BLaER1 (cell line): ENCODE measurements at regions not wholly inside any gene's neighbourhood (a gene's known extent, or its start where the extent isn't known, plus 50 kb on each side); places are given as distances from the start of the nearest gene placed in this dataset.

ENCODE experiments used
- H3K27ac ChIP-seq: shearing (Covaris generic); formaldehyde crosslinking; 2 replicates; pipeline ENCODE4 v1.8.1; 2022
- H3K27me3 ChIP-seq: shearing (Covaris generic); formaldehyde crosslinking; 2 replicates; pipeline ENCODE4 v1.8.1; 2022
- H3K36me3 ChIP-seq: shearing (Covaris generic); formaldehyde crosslinking; 2 replicates; pipeline ENCODE4 v1.8.1; 2022
- H3K4me1 ChIP-seq: shearing (Covaris generic); formaldehyde crosslinking; 2 replicates; pipeline ENCODE4 v1.8.1; 2022
- H3K4me2 ChIP-seq: shearing (Covaris generic); formaldehyde crosslinking; 2 replicates; pipeline ENCODE4 v1.8.1; 2022
- H3K4me3 ChIP-seq: shearing (Covaris generic); formaldehyde crosslinking; 2 replicates; pipeline ENCODE4 v1.8.1; 2022
- H3K9ac ChIP-seq: shearing (Covaris generic); formaldehyde crosslinking; 2 replicates; pipeline ENCODE4 v1.8.1; 2022
- H3K9me3 ChIP-seq: shearing (Covaris generic); formaldehyde crosslinking; 2 replicates; pipeline ENCODE4 v1.8.1; 2022
- H4K20me1 ChIP-seq: shearing (Covaris generic); formaldehyde crosslinking; 2 replicates; pipeline ENCODE4 v1.8.1; 2022
- Cebpa-rat ChIP-seq: shearing (Covaris generic); IDR thresholded peaks from 2 replicates; pipeline ENCODE4 v1.8.1; 2022

DNA sequence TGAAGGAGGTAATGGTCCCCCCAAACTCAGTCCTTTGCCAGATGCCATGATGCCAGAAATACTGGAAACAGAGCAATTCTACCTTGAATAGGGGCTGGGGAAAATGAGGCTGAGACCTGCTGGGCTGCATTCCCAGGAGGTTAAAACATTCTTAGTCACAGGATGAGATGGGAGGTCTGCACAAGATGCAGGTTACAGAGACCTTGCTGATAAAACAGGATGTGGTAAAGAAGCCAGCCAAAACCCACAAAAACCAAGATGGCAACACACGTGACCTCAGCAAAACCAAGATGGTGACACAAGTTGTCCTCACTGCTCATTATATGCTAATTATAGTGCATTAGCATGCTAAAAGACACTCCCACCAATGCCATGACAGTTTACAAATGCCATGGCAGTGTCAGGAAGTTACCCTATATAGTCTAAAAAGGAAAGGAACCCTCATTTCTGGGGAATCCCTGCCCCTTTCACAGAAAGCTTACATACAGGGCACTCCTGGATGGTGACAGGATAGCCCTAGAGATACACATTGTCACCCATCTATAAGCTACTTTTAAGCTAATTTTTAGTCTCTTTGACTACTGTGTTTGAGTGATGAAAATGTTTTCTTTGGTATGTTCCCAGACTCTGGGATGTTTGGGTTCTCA is 979.7 kb downstream of the TBC1D32 start:
- Histone ChIP-seq H3K9me3 (peaks cover 25% of the 10 kb centered on the region), H3K9ac (no peak overlapping the region), H3K4me1 (peaks cover 10% of the 10 kb centered on the region), H3K4me3 (no peak overlapping the region), H3K27me3 (no peaks in the 10 kb centered on the region), H4K20me1 (no peaks in the 10 kb centered on the region), H3K4me2 (no peak overlapping the region; the same call in 1 of the 2 replicates), H3K36me3 (no peaks in the 10 kb centered on the region), H3K27ac (no peak overlapping the region)
- no peak for TF ChIP-seq Cebpa-rat

DNA sequence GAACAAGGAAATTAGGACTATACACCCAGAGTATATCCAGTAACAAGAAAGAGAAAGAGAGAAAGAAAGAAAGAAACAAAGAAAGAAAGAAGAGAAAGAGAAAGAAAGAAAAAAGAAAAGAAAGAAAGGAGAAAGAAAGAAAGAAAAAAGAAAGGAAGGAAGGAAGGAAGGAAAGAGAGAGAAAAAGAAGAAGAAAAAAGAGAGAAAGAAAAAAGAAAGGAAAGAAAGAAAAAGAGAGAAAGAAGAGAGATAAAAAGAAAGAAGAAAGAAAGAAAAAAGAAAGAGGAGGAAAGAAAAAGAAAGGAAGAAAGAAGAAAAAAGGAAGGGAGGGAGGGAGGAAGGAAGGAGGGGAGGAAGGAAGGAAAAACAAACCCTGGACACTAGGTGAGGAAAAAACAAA is 981.8 kb downstream of the TBC1D32 start:
- H3K4me1 ChIP-seq, result peaks cover 10% of the 10 kb centered on the region
- no peaks in the 10 kb centered on the region for H3K27me3 ChIP-seq
- TF ChIP-seq Cebpa-rat, result no peak
- peaks cover 5% of the 10 kb centered on the region; the same call in 1 of the 2 replicates for H3K9me3 ChIP-seq
- no peaks in the 10 kb centered on the region for H3K36me3 ChIP-seq
- no peaks in the 10 kb centered on the region for H4K20me1 ChIP-seq
- H3K4me3 ChIP-seq, result no peak overlapping the region
- H3K4me2 ChIP-seq, result no peak overlapping the region
- no peak overlapping the region for H3K27ac ChIP-seq
- H3K9ac ChIP-seq, result no peak overlapping the region

DNA sequence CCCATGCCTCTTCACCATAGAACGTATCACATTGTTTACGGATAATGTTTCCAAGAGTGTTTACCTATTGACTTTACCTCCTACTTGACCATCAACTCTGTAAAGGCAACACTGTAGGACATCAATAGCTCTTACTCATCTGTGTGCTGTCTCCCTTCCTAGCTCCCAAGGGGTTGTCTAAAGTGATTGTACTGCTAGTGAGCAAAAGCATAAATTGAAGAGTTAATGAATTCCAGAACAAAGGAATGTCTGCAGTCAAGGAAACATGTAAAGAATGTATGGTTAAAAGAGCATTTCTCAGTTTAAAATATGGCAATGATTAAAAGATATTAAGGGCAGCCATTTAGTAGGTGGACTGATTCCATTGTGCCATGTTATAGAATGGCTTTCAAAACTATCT is 985.4 kb downstream of the TBC1D32 start:
- no peak overlapping the region for H3K4me2 ChIP-seq
- H3K27me3 ChIP-seq, result no peaks in the 10 kb centered on the region
- no peak overlapping the region for H3K27ac ChIP-seq
- no peaks in the 10 kb centered on the region for H4K20me1 ChIP-seq
- H3K4me3 ChIP-seq, result no peak overlapping the region
- H3K9me3 ChIP-seq, result no peaks in the 10 kb centered on the region
- no peak for TF ChIP-seq Cebpa-rat
- no peaks in the 10 kb centered on the region for H3K4me1 ChIP-seq
- H3K36me3 ChIP-seq, result no peaks in the 10 kb centered on the region
- H3K9ac ChIP-seq, result no peak overlapping the region

DNA sequence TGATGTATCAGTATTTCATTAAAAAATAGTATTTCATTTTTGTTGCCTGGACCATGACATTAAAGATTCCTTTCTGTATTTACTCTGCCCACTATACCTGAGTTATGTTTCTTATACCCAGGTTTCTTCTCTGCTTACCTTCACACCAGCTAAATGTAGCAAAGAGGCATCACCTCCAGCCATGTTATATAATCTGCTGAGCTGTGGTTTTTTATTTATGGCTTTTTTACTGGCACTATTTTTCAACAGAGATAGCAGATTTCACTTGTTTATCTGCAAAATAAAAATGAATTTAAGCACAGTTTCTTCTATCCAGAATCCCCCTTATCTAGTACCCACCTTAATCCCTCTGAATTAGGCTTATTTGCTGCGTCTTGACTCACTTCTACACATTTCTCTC is 979.0 kb upstream of the MAN1A1 start:
- Histone ChIP-seq H3K9me3 (no peaks in the 10 kb centered on the region), H3K9ac (no peak overlapping the region), H3K27ac (no peak overlapping the region), H3K27me3 (no peaks in the 10 kb centered on the region), H3K4me2 (no peak overlapping the region), H3K4me1 (peaks cover 7% of the 10 kb centered on the region; the same call in 1 of the 2 replicates), H3K4me3 (no peak overlapping the region), H4K20me1 (no peaks in the 10 kb centered on the region), H3K36me3 (no peaks in the 10 kb centered on the region)
- no peak for TF ChIP-seq Cebpa-rat

DNA sequence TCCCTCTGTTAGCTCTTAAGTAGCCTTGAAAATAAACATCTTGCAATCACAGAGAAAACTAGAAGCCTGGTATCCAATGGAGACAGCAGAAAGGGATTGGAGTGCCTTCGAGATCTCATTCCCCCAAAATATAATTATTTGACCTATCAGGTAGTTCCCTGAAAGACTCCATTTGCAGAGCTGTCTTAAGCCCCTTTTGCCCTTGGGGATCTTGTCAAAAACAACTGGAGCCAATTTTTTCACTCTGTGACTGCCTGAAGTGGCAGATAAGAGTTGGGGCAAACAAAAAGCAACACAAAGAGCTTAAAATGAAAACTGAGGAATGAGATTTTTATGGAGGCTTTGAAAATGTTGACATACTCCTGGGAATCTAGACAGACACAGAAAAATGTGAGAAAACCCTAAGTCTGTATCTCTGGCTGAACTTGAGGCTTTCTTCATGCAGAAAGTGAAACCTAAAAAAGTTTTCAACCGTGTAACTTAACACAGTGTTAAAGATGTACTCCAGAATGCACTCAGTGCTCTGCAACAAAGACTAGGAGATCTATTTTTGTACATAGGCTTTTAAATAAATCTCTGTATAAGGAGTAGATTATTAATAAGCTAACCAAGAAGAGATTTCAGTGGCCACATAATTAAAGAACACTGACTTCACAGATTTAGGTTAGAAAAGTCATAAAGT is 971.1 kb upstream of the MAN1A1 start:
- Histone ChIP-seq H4K20me1 (no peaks in the 10 kb centered on the region), H3K27me3 (no peaks in the 10 kb centered on the region), H3K4me2 (no peak overlapping the region), H3K27ac (no peak overlapping the region), H3K4me1 (no peaks in the 10 kb centered on the region), H3K9ac (no peak overlapping the region), H3K4me3 (no peak overlapping the region), H3K9me3 (no peaks in the 10 kb centered on the region), H3K36me3 (no peaks in the 10 kb centered on the region)
- TF ChIP-seq Cebpa-rat, result no peak

DNA sequence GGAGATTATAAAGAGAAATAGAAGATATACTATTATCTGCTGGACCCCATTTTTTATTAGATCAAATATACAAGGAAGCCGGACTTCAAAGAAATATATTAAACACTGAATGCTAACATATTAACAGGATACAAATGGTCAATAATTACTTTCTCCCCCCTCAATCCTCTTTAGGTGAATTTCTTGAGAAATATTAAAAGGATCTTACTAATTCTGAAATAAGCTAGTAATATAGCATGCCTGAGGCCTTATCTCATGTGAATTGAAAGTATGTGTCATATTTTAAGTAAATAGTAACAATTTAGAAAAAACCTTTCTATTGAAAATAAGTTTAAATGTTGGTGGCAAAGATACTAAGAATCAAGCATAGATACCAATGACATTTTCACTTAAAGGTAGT is 954.7 kb upstream of the MAN1A1 start:
- H3K4me1 ChIP-seq, result no peaks in the 10 kb centered on the region
- no peaks in the 10 kb centered on the region for H3K9me3 ChIP-seq
- no peak overlapping the region for H3K27ac ChIP-seq
- H4K20me1 ChIP-seq, result no peaks in the 10 kb centered on the region
- no peak overlapping the region for H3K9ac ChIP-seq
- no peak overlapping the region for H3K4me3 ChIP-seq
- no peak overlapping the region for H3K4me2 ChIP-seq
- TF ChIP-seq Cebpa-rat, result no peak
- no peaks in the 10 kb centered on the region for H3K36me3 ChIP-seq
- H3K27me3 ChIP-seq, result no peaks in the 10 kb centered on the region

DNA sequence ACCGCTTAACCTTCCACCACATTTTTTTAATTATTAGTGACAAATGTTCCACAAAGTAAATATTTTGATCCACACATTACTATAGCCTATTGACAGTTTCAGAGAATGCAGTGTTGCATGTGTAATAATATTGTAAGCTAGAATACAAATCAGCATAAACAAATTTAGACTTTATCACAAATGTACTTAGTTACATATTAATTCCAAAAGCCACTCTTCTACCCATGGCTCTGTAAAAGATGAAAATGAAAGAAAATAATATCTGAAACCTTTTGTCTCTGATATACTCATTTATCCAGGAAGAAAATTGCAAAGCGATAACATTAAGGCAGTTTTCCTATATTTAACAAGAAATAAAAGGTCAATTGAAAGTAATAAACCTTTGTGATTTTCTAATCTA is 954.0 kb upstream of the MAN1A1 start:
- TF ChIP-seq Cebpa-rat, result no peak
- H3K27me3 ChIP-seq, result no peaks in the 10 kb centered on the region
- H3K4me3 ChIP-seq, result no peak overlapping the region
- H3K4me1 ChIP-seq, result no peaks in the 10 kb centered on the region
- H3K4me2 ChIP-seq, result no peak overlapping the region
- no peaks in the 10 kb centered on the region for H3K9me3 ChIP-seq
- H3K36me3 ChIP-seq, result no peaks in the 10 kb centered on the region
- H3K9ac ChIP-seq, result no peak overlapping the region
- no peak overlapping the region for H3K27ac ChIP-seq
- no peaks in the 10 kb centered on the region for H4K20me1 ChIP-seq

DNA sequence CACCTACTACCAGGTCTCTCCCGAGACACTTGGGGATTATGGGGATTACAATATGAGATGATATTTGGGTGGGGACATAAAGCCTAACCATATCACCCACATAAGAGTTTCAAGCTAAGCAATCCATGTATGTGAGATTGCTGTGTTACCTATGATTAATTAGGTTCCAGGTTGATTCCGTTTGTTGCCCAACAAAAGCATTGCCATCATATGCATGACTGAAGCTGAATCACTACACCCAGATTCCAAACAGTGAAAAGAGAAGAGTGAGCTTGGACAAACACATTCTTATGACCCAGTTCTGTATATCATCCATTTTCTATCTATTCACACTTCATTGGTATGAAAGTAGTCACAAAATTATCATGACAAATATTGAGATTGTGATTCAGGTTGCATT is 952.5 kb upstream of the MAN1A1 start:
- Histone ChIP-seq H3K27me3 (no peaks in the 10 kb centered on the region), H3K4me3 (no peak overlapping the region), H3K9ac (no peak overlapping the region), H3K4me1 (no peaks in the 10 kb centered on the region), H4K20me1 (no peaks in the 10 kb centered on the region), H3K36me3 (no peaks in the 10 kb centered on the region), H3K9me3 (no peaks in the 10 kb centered on the region), H3K4me2 (no peak overlapping the region), H3K27ac (no peak overlapping the region)
- TF ChIP-seq Cebpa-rat, result no peak

DNA sequence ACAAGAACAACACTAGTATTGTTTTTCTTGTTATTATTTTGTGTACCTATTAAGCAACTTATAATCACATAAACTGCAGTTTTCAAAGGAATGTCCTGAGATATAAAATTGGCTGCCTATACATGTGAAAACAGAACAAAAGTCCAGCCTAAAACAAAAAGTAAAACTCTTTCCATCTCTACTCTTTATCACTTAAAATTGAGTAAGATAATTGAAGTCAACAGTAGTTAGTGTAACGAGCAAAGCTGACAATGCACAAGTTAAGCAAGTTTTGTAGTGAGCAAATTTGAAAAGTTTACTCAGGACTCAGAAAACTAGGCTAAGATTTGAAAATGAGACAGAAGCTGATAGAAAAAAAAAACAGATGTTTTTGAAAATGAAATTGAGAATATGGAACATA is 941.4 kb upstream of the MAN1A1 start:
- H3K4me2 ChIP-seq, result no peak overlapping the region
- no peaks in the 10 kb centered on the region for H3K9me3 ChIP-seq
- no peak overlapping the region for H3K27ac ChIP-seq
- TF ChIP-seq Cebpa-rat, result no peak
- no peaks in the 10 kb centered on the region for H3K27me3 ChIP-seq
- no peaks in the 10 kb centered on the region for H3K36me3 ChIP-seq
- no peaks in the 10 kb centered on the region for H4K20me1 ChIP-seq
- no peak overlapping the region for H3K4me3 ChIP-seq
- H3K9ac ChIP-seq, result no peak overlapping the region
- H3K4me1 ChIP-seq, result no peaks in the 10 kb centered on the region

DNA sequence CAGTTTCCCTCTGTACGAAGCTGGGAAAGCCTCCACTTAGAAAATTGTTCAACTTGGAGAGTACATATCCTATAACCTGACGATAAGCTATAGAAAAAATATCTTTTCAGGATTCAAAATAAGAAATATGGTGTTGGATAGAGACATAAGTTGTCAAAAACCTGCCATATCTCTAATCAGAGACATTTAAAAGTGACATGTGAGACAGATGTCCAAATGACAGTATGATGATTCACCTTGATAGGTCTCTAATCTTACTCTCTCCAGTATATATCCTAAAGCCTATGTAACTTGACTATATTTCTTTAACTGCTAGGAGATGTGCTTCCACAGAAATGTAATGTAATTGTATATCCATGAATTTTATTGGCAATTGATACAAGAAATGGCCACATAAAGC is 932.4 kb upstream of the MAN1A1 start:
- no peak overlapping the region for H3K9ac ChIP-seq
- H3K4me2 ChIP-seq, result no peak overlapping the region
- no peaks in the 10 kb centered on the region for H3K27me3 ChIP-seq
- H3K27ac ChIP-seq, result no peak overlapping the region
- no peaks in the 10 kb centered on the region for H4K20me1 ChIP-seq
- no peaks in the 10 kb centered on the region for H3K9me3 ChIP-seq
- no peaks in the 10 kb centered on the region for H3K4me1 ChIP-seq
- no peak overlapping the region for H3K4me3 ChIP-seq
- no peak for TF ChIP-seq Cebpa-rat
- H3K36me3 ChIP-seq, result no peaks in the 10 kb centered on the region
